Panc1 (cell line): ENCODE measurements at regions not wholly inside any gene's neighbourhood (a gene's known extent, or its start where the extent isn't known, plus 50 kb on each side); places are given as distances from the start of the nearest gene placed in this dataset.
"Not testable (repeated sequence)": the region's sequence is repeated elsewhere in the genome, so short reads cannot be mapped to it uniquely, and the experiment has no call there.

Experiments
- POLR2AphosphoS5 ChIP-seq: IDR thresholded peaks from 2 replicates; pipeline ENCODE4 v1.6.1; 2012; ENCODE audit warnings: mild to moderate bottlenecking, low read depth, low read length, moderate library complexity
- REST ChIP-seq, 2 experiments: IDR thresholded peaks; 2 replicates each; pipeline ENCODE4 v1.6.1; 2011 to 2012; ENCODE audit warnings: low read depth in 2 of 2, control low read depth in 1 of 2, low read length in 1 of 2, mild to moderate bottlenecking in 1 of 2, moderate library complexity in 1 of 2; ENCODE audit not compliant: insufficient read depth in 1 of 2
- SIN3A ChIP-seq: IDR thresholded peaks from 2 replicates; pipeline ENCODE4 v1.6.1; 2012; ENCODE audit warnings: low read depth, mild to moderate bottlenecking, low read length, moderate library complexity, borderline replicate concordance; ENCODE audit not compliant: insufficient read depth
- TF ChIP-seq, protein P1 (sequence below): fragments of 450-650 bp; IDR thresholded peaks from 2 replicates; pipeline ENCODE4 v1.5.1; 2017; ENCODE audit warnings: mild to moderate bottlenecking

DNA sequence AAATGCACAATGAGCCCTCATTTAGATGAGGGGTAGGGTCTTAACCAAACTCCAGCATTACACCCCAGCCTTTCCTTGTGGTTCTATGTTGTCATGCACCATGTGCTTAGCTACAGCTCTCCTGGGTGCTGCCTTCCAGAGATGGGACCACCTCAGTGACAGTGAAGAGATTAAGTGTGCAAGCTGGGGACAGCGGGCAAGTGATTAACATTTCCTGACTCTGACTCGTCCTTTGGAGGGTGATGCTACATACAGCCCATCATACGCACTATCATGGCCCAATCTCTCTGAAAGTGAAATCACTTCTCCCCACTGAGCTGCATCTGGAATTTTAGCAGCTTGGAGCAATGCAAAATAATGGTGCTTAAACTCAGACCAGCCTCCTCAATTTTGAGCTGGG is 293.0 kb upstream of the PLGLB1 start:
- not testable (repeated sequence) for TF ChIP-seq POLR2AphosphoS5; REST (IDR thresholded peaks at IDR 0.05; ENCODE audit: insufficient read depth in 1 of 2, low read depth in 2 of 2, low read length in 1 of 2); SIN3A
- TF ChIP-seq, protein P1, sequence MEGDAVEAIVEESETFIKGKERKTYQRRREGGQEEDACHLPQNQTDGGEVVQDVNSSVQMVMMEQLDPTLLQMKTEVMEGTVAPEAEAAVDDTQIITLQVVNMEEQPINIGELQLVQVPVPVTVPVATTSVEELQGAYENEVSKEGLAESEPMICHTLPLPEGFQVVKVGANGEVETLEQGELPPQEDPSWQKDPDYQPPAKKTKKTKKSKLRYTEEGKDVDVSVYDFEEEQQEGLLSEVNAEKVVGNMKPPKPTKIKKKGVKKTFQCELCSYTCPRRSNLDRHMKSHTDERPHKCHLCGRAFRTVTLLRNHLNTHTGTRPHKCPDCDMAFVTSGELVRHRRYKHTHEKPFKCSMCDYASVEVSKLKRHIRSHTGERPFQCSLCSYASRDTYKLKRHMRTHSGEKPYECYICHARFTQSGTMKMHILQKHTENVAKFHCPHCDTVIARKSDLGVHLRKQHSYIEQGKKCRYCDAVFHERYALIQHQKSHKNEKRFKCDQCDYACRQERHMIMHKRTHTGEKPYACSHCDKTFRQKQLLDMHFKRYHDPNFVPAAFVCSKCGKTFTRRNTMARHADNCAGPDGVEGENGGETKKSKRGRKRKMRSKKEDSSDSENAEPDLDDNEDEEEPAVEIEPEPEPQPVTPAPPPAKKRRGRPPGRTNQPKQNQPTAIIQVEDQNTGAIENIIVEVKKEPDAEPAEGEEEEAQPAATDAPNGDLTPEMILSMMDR: not testable (repeated sequence)
